HG03469 (cell line): ENCODE measurements at regions not wholly inside any gene's neighbourhood (a gene's known extent, or its start where the extent isn't known, plus 50 kb on each side); places are given as distances from the start of the nearest gene placed in this dataset.

ENCODE experiments used
- ATAC-seq: cut with Tn5 transposase; IDR thresholded peaks from one replicate; pipeline ENCODE4 v1.9.1; 2021; ENCODE audit warnings: mild to moderate bottlenecking, moderate library complexity, moderate number of reproducible peaks; ENCODE audit not compliant: unreplicated experiment

DNA sequence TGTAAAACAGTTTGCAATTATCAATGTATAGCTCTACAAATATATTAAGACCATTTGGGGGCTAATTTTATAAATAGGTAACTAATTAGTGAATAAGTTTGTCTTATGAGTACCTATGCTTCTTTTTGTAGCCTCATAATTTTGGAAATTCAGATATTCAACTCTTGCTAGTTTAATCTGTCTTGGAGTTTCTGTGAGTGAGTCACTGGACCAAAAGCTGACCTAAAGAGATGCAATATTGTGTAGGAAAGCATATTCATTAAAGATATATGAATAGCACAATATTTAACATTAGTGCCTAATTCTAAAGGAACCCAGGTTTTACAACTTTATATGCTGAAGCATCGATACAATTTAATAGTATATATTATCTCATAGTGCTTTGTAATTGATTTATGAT, 161.3 kb upstream of the PCDH18 start:
- no peak for ATAC-seq

DNA sequence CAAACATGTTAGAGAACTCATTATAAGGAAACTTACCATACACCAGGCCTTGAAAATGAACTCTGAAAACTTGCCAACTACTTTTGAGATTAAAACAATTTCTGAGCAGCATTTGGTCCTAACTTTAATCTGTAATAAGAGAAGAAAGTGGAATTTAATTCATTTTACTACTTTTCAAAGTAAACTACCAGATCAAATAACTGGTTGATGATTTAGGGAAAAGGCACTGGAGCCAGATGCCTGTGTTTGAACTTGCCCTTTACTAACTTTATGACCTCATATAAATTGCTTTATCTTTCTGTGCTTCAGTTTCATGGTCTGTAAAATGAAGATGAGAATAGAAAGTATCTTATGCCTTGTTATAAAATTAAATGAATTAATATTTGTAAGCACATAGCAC, 159.9 kb upstream of the PCDH18 start:
- no peak for ATAC-seq

GRCh38 chr4:137688651-137689050, 156.4 kb upstream of the PCDH18 start:
- ATAC-seq, result no peak

- no peak for ATAC-seq
These were observed 153.1 kb upstream of the PCDH18 start for GRCh38 chr4:137685357-137685756.

DNA sequence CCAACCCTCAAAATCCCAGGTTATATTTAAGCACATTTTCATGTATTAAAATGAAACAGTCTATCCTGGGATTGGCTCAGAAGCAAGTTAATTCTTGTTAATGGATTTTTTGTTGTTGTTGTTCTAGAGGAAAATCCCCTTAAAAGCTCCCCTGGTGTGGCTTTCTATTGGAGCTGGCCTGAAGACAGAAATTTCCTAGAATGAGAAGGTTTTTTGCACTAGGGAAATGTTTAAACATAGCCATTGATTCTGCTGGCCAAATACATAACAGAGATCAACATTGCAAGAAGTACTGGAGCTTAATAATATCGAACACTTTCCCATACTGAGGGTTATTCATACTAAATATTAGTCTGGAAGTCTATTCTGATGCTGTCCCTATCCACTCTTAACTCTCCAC, 148.8 kb upstream of the PCDH18 start:
- no peak for ATAC-seq

- no peak for ATAC-seq
These were observed 146.5 kb upstream of the PCDH18 start for GRCh38 chr4:137678796-137679195.

DNA sequence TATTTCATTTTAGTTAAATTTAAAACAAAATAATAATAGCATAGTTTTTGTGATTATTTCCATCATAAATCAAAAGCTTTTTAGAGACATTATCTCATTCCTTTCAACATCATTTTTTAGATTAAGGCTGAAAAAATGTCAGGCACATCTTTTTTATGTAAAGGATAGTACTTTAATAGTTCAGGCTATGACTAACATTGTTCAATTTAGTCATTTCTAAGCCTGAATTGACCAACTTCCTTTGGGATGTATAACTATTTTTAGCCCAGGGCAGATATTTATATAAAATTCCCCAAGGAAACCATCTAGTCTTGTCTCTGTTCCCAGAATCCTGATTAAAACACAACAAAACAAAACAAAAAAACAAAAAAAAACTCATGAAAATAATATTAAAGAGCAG, 145.6 kb upstream of the PCDH18 start:
- ATAC-seq, result no peak

GRCh38 chr4:137676357-137676998, 144.2 kb upstream of the PCDH18 start:
- ATAC-seq, result no peak

DNA sequence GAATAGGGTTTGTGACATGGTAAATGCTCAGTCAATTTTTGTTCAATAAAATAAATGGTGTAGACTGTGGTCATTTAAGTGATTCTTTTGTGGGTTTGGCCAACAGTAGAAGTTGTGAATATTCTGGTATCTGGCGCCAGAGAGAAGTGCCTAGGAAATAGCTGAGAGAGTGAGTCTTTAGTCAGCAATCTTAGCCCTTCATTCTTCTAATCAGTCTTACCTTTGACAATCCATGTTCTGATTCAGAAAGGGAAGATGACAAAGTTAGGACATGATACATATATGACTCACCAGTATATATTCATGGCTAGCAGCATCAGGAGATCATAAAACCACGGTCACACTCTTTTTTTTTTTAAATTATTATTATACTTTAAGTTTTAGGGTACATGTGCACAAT, 141.8 kb upstream of the PCDH18 start:
- no peak for ATAC-seq

DNA sequence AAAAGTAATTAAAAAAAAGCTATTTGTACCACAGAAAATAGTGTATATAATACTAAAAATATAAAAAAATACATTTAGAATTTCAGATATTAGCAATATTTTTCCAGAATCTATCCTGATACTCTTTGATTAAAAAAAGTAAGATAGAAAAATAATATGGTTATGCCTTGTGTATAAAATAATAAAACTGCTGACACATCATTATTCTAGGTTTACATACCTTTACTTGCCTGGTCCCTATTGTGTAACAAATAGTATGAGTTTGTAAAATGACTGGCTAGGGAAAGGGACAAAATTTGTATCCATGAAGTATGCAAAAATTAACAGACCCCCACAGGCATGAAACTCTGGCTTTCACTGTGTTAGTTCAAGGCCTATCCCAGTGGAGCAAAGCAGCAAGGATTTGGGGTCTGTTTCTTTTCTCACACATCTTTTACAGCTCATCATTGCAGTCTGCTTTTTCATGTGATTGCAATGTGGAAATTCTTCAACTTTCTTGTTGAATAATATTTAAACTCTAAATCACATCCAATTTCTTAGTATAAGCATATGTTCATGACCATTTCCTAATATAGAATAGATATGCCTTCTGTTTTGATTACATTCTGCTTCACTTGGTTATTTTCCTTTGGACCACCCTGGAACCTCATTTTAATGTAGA, 136.7 kb upstream of the PCDH18 start:
- ATAC-seq, result no peak

DNA sequence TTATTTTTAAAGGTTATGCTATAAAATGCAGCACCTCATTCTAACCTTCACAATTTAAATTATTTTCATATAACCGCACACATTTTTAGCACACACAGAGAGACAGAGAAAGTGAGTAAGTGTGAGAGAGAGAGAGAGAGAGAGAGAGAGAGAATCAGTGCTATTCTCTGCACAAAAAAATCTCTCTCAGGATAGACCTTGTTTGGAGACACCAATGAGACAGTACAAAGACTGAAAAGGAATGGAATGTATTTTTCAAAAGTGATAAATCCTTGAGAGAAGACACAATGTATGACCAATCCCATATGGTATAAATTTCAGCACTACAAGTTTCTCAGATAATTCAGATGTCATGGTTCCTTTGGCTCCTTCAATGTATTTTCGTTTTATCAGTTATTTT, 132.1 kb upstream of the PCDH18 start:
- no peak for ATAC-seq

- ATAC-seq, result no peak
These were observed 131.7 kb upstream of the PCDH18 start for GRCh38 chr4:137664046-137664387.

- no peak for ATAC-seq
These were observed 131.2 kb upstream of the PCDH18 start for GRCh38 chr4:137663251-137664045.

GRCh38 chr4:137661693-137662092, 129.4 kb upstream of the PCDH18 start:
- ATAC-seq, result no peak

- ATAC-seq, result no peak
These were observed 127.9 kb upstream of the PCDH18 start for GRCh38 chr4:137660211-137660610.

DNA sequence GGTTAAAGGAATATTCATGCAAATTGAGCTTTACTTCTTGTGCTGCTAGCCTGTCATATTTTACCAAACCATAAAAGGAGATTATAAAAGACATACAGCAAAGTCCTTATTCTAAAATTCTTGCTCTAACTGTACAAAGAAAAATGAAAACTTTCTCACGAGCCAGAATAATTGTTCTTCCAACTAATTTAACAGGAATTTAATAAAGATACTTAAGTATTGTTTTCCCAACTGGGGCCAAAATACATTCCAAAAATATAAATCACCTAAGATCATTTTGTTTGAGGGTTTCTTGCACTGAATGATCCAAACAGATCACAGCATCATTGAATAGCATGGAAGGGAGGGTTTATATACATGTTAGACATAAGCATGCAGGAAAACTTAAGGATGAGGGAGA, 127.1 kb upstream of the PCDH18 start:
- no peak for ATAC-seq

DNA sequence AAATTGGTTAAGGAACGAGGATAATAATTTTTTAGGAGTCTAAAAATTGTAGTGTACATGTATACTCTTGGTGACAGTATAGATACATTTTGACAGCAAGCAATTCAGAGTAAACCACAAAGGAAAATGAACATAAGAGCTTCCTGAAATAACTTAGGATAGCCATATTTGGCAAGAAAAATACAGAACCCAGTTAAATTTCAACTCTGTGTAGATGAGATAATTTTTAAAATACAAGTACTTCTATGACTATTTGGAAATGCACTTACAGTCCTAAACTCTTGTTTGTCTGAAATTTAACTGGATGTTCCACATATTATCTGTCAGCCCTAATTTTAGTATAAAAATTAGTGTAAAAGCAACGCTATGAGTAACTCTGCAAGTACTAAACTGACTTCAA, 124.4 kb upstream of the PCDH18 start:
- no peak for ATAC-seq

GRCh38 chr4:137655302-137655701, 123.0 kb upstream of the PCDH18 start:
- ATAC-seq, result no peak

DNA sequence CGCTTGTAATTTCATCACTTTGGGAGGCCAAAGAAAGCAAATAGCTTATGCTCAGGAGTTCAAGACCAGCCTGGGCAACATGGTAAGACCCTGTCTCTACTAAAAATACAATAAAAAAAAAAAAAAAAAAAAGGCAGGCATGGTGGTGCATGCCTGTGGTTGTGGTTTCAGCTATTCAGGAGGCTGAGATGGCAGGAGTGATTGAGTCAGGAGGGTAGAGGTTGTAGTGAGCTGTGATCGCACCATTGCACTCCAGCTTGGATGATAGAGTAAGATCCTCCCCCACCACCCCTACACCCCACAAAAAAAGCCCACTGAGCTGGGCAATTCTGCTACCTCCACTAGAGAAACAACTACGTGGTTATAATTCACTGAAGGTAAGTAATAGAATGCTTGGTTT, 118.8 kb upstream of the PCDH18 start:
- no peak for ATAC-seq

DNA sequence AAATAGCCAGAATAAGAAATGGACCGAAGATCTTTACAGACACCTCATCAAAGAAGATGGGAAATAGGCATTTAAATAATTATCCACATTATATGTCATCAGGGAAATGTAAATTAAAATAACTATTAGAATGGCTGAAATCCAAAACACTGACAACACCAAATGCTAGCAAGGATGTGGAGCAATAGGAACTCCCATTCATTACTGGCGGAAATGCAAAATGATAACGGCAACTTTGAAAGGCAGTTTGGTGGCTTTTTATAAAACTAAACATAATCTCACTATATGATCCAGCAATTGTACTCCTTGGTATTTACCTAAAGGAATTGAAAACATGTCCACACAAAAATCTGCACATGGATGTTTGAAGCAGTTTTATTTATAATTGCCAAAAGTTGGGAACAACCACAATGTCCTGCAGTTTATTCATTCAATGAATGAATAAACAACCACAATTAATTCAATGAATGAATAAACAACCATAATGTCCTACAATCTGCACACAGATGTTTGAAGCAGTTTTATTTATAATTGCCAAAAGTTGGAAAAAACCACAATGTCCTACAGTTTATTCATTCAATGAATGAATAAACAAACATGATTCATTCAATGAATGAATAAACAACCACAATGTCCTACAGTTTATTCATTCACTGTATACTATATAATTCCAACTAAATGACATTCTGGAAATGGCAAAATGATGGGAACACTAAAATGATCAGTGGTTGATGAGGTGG, 117.6 kb upstream of the PCDH18 start:
- ATAC-seq, result no peak

- no peak for ATAC-seq
These were observed 116.2 kb upstream of the PCDH18 start for GRCh38 chr4:137648531-137648930.

DNA sequence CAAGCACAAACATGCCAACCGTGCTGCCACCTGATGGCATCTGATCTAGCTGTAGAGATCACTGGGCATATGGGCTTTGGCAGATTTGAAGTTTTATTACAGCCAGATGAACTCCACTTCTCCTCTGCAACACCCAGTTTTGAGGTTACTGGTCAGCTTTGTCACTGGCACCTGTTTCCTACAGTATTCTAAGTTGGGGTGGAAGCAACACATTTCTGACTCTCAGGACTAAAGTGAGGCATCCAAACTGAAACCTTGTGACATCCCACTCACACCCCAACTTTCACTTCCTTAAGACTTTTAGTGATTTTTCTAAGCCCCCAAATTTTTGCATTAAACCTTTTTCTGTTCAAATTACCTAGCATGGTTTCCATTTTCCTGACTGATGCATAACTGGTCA, 115.1 kb upstream of the PCDH18 start:
- peak; percentile 79 for ATAC-seq
